SKM-1 treated with dmso at 0.1 percent for 144 hours (cell line): ENCODE measurements at regions not wholly inside any gene's neighbourhood (a gene's known extent, or its start where the extent isn't known, plus 50 kb on each side); places are given as distances from the start of the nearest gene placed in this dataset.
"Not testable (repeated sequence)": the region's sequence is repeated elsewhere in the genome, so short reads cannot be mapped to it uniquely, and the experiment has no call there.

Experiments used
- DNase-seq: peaks from one replicate; lab custom pipeline; 2025; ENCODE audit not compliant: unreplicated experiment; lab: John Stamatoyannopoulos, UW

DNA sequence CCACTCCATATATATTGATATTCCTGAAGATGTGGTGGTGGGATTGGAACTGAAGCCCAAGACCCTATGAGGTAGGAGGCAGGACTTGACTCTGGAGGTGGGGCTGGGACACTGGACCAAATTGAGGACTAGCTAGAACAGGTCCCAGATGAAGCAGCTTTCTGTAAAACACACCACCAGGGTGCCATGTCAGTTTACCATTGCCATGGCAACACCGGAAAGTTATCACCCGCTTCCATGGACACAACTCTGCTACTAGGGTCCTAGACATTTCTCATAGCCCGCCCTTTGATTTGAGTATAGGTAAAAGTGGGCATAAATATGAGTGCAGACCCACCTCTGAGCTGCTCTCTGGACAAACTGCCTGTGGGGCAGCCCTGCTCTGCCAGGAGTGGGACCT is 490.5 kb upstream of the PFKP start:
- no peak for DNase-seq

DNA sequence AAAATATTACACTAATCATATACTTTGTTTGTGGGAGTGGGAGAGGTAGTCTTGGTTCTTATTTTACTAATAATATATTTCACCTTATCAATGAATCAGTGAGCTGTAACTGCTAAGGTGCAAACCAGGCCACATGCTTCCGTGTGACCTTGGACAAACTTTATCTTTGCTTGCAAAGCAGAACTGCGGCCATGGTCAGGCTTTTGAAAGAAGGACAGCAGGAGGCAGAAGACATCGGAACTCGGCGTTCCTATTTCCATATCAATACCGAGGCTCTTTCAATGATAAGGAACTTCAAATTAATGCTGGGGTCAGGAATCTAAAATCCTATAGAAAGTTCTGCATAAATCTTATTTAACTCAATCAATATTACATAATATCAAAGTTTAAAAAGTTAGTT is 491.9 kb upstream of the PFKP start:
- DNase-seq = no peak

DNA sequence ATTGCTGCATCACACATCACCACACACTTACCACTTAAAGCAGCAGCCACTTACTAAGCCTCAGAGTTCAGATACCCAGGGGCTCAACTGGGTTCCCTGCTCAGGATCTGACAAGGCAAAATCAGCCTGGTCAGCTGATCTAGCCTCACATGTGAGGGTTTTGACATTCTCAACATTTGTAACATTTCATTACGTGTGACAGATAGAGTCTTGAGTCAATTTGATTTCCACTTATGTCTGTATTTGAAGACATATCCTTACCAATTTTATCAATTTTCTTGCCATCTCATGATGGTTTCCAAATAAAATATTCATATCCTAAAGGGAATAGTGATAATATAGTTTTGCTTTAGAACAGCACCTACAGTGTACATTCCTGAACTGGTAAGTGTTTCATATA is 494.7 kb upstream of the PFKP start:
- DNase-seq = no peak

DNA sequence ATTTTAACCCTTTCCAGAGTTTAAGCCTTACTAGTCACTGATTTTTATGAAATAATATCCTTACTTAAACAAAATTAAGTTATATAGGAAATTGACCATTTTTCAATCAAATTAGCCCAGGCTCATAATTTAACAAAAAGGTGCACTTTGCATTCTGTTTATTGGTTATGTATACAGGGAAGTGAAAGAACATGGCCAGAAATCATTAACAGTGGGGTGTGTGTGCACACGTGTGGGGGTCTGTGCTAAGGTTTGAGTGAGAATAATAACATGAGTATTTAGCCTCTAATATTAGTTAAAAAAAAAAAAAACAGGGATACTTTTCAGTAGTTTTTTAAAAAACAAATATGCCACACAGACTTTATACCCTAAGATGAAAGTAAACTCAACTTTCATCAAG is 510.5 kb upstream of the PFKP start:
- DNase-seq = no peak

DNA sequence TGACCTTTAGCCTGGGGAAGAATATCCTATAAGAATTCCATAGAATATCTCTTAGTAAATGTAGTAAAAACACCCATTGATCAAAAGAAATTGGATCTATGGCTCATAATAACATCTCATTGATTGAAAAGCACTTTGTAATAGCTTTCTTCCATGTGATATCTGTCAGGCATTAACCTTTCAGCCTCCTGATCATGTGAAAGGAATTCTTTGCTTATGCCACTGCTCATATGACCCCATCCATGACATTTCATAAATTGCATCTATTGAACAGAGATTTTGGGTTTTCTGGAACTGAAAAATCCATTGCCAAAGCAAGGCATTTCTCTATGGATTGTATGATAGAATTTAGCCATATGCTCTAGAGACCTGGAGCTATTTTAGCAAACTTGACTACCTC is 519.3 kb upstream of the PFKP start:
- no peak for DNase-seq

DNA sequence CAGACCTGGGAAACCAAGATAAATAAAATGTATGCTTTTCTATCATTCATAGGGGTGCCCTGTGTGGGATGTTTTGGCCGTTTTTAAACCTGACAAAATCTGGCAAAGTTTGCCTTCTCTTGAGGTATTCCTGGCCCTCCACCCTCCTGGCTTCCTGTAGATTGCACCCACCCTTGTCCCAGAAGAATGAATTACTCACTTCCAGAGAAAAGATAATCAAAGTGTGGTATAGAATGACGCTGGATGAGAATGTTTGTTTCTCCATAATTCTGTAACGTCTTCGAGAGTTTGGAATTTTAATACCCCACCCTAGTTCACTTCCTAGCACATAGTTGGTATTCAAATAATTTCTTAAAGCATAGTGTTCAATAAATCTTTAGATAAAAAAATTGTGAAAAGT is 519.7 kb upstream of the PFKP start:
- DNase-seq = no peak

DNA sequence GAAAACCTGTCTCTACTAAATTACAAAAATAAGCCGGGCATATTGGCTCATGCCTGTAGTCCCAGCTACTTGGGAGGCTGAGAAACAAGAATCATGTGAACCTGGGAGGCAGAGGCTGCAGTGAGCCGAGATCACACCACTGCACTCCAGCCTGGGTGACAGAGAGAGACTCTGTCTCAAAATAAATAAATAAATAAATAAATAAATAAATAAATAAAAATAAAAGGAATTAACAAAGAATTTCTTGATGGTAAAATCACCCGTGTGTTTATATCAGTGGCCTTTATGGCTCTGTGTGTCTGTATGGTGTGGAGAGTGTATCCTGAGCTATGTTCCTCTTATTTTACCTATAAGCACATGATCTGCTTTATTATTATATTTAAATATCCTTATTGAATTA is 520.5 kb upstream of the PFKP start:
- DNase-seq = not testable (repeated sequence)

DNA sequence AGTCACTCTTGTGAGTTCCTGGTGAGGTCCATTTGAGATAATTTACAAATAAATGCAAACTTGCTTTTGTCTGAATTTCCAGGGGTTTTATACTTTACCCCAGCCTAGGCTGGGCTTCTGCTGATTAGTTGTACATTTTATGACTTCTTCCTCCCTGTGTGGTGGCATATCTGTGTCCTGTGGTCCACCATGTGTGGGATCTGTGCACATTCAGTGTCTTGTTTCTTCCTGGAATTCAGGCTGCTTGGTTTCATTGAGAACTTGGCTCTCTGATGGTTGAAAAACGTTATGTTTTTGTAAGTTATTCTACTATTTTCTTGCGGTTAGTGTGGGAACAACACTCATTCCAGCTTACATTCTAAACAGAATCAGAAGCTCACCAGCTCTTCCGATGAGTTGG is 523.4 kb upstream of the PFKP start:
- DNase-seq = no peak

DNA sequence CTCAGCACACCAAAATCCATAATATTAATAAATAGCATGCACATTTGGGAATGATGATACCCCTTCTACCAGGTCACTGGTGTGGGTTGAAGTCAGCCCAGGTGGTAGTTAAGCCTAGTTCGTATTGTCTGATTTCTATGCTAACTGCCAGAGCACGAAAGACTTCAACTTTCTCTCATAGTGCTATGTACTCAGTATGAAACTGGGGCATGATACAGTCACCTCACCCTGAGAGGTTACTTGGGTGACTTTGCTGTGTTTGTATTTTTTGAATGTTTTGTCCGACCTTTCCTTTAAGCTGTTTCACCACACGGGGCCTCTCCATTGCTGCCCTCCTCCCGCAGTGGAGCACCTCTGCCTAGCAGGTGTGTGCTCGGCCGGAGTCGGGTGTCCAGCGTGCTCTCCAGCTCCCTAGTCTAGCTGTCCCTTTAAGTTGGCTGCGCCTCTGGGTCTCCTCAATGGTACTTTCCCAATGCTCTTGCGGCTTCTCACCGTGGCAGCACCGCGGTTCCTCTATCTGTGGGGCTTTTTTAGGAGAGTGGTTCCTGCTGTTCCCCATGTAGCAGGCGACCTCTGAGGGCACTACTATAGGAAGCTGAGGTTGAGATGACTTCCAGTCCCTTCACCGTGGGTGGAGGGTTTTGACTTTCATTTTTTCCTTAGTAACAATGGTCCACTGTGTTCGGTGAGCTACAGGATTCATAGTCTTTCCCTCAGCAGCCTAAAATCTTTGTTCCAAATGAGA is 524.0 kb upstream of the PFKP start:
- DNase-seq = no peak

DNA sequence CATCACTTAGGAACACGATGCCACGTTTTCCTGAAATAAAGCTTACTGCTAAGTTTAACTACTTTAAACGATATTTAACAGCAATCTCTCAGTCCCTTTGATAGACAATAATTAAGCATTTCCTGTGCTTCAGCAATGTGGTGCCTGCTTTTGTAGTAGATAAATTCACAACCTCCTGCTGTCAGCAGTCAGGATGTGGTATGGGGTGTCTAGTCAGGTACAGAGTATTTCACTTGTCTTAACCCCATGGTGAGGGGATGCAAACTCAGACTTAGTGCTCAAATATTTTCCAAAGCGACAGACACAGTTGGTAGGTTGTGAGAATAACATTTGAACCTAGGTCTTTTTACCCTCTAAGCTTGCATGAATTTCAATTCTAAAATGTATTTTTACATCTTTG is 526.2 kb upstream of the PFKP start:
- no peak for DNase-seq

DNA sequence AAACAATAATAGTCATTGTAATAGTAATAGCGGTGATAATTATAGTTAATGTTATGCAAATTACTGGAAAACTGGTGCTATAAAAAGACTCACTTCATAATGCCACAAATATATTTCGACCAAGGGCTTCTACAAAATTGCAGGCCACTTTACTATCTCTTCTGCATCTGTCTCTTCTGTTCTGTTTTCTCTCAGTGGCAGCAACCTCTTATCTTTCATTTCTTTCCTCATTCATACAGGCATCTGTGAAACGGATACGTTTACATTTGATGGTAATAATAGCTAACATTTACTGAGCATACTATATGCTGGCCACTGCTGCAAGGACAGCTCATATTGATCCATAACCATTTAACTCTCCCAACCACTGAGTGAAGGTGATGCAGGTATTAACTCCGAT is 537.4 kb upstream of the PFKP start:
- no peak for DNase-seq

DNA sequence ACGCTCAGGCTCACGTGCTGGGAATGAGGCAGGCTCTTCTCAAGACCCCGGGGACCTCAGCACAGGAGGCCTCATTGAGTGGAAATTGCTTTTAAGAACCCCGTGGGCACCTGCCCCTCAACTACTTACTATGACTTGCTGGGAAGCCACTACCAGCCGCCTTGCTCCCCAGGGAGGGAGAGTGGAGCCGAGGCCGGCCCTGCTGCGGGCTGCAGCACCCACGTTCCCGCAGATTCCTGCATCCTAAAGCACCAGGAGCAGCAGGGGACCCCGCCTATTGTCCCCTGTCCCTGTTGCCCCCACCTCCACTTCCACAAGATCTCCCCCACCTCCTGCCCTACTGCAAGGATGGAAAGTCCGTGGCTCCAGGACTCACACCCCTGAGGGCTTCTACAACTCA is 541.6 kb upstream of the PFKP start:
- DNase-seq = no peak

DNA sequence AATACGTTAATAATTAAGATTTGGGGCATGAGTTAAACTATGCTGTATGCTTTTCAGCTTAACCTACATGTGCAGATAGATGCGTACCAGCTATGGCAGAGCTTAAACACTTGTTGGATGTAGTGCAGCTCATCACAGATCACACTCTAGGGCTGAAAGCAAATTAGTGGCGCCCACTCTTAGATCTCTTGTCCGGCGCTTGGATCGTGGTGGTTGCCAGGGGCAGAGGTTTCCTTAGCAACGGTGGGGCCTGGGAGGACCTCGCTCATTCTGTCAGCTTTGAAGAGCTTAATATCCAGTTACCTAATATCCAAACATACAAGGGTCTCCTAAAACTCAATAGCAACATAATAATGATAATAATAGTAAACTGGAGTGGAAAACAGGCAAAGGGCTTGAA is 548.2 kb upstream of the PFKP start:
- DNase-seq = no peak

DNA sequence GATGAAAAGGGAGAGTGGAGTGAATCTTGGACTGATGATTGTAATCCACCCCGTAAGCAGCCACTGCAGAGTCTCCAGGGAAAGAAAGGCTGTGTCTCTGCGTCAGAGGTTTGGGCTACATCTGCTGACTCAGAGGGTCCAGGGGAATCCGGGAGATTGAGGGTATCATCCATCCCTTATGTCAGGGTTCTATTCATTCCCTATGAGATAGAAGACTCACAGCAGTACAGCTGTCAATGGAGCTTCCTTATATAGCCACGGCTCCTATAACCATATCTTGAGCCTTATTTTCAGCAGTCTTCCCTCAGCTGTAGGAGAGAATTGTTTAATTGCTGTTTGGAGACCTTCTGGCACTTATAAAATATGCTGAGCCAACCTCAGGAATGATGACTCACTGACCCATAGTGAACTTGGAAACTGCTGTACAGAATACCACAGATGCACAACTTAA is 558.2 kb upstream of the PFKP start:
- no peak for DNase-seq

DNA sequence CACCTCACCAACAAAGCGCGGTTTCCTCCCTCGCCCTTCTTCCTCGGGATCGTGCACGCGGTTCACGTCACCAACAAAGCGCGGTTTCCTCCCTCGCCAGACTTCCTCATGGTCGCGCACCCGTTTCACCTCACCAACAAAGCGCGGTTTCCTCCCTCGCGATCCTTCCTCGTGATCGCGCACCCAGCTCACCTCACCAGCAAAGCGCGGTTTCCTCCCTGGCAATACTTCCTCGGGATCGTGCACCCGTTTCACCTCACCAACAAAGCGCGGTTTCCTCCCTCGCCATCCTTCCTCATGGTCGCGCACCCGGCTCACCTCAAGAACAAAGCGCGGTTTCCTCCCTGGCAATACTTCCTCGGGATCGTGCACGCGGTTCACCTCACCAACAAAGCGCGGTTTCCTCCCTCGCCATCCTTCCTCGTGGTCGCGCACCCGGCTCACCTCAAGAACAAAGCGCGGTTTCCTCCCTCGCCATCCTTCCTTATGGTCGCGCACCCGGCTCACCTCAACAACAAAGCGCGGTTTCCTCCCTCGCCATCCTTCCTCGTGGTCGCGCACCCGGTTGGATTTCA is 565.9 kb upstream of the PFKP start:
- not testable (repeated sequence) for DNase-seq

DNA sequence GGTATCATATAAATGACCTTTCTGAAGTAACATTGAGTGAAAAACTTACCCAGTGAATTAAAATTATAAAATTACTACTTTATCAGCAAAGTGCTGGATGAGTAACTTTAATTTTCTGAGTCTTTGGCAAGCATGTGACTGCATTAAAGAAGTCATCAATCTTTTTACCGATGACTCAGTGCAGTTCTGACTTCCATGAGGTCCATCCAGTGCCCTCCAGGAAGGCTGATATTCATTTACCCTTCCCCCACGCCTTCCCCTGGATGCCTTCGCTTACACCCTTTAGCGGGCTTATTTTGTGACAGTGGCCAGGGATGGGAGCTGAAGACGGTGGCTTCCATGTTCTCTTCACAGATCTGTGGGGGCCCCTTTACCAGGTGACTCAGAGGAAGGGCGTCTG is 572.9 kb upstream of the PFKP start:
- DNase-seq = no peak

DNA sequence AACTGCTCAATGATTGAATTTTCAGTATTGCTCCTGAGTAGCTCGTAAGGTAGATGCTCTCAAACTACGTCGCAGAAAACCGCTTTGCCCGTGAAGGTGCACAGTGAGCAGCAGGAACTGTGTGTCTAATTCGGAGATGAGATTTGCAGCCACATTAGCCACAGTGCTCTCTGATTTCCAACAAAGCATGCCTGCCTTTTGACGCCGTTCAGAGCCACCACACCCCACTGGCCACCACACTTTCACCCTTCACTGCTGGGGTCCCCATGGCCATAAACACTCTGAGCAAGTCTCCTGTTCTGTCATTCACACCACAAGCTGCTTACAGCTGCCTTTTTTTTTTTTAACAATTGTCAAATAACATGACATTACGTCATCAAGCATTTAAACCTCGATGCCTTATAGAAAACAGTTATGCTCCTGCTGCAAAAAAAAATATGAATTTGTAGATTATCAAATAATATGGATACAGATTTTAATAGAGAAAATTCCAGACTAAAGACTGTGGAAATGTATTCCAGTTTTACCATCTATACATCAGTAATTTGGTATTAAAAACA is 578.8 kb upstream of the PFKP start:
- DNase-seq = no peak

DNA sequence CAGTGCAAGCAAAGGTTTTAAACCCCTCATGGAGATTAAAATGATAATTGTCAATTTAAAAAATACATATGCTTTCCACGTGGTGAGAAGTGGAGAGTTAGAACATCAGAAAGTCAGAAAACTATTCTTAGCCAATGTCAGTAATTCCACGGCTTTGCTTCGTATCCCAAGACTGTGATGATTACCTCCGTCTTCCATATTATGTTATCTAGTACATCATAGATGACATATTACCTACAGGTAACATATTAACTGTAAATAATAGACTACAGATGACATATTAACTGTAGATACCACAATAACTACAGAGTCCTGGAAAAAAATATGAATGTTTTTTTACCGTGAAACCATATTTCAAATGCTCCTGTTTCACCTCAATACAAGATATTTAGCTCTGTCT is 579.4 kb upstream of the PFKP start:
- no peak for DNase-seq

DNA sequence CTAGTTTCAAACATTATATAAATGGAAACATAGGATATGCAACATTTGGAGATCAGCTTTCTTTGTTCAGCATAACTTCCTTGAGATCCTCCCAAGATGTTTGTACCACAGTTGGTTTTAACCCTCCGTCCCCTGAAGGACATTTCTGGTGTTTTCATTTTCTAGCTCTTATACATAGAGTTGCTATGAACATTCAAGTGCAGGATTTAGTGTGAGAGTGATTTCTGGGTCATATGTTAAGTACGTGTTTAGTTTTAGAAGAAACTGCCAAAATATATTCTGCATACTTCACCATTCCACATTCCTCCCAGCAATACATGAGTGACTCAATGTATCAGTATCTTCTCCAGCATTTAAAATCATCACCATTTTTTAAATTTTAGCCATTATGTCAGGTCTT is 588.7 kb upstream of the PFKP start:
- no peak for DNase-seq

DNA sequence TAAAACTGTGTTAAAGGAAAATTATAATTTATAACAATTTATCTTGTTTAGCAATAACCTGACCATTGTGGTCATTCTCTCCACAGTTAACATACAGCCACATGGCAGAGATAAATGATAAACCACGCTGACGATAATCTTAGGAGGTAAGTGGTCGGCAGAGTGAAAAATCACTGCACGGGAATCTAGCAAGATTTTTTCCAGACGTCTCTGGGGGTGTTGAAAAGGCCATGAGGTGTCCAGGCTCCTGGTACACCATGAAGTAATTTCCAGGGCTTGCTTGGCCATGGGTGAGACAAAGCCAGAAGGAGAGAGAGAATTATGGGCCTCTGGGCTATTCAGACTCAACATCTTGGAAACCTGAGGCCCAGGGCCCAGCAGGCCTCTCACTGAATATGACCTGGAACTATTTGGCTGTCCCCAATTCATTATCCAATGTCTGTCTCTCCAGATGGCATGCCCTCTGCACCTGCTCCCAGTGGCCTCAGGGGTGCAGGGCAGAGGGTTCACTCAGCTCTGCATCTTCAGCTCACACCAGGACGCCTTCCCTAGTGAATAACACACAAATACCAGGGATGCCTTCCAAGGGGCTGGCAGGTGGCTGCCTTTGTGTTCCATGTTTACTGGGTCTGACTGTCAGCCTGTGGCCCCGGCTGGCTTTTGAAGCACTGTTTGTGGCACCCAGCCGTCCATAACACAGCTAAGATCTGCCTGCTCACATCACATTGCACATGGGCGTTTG is 590.4 kb upstream of the PFKP start:
- no peak for DNase-seq

DNA sequence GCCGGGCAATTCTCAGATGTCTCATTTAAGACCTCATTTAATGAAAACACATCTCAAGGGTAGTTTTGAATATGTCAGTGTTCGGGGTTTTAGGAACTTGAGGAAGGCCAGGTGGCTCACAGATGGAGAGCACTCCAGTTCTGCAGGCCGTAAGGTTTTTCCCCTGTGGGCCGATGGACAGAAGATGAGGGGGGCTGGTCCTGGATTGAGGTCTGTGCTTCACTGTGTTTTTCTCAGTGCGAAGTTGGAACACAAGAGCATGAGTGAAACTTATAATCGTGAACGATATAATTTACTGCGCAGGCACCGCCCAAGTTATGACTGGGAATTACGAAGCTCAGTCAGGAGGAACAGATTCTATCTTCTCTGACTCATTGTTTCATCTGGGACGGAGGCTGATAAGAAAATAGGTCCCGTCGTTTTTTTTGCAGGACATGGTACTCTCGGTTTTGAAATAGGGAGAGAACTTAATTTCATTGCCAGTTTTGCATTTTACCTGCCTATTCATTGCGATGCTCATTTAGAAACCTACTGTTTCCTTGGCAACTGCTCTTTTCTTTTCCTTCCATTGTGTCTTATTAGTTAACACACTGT is 591.0 kb upstream of the PFKP start:
- no peak for DNase-seq
